ENCODE measurements at regions not wholly inside any gene's neighbourhood (a gene's known extent, or its start where the extent isn't known, plus 50 kb on each side); places are given as distances from the start of the nearest gene placed in this dataset.

- no peaks in the 10 kb centered on the region for H3K9me3 ChIP-seq (ENCODE audit: low read depth)
- H3F3A ChIP-seq (ENCODE audit: insufficient read depth), result no peaks in the 10 kb centered on the region
- H3K27me3 ChIP-seq (replicated peaks; ENCODE audit: insufficient read depth), result no peaks in the 10 kb centered on the region
- no peak overlapping the region for H2AFZ ChIP-seq
- whole genome bisulfite sequencing, 2 experiments (ENCODE audit: low coverage in 1 of 2, low lambda C conversion rate in 2 of 2, missing lambda C conversion rate in 2 of 2), result 60 to 62% methylated on average over 5 of the region's 5 CpGs
- H3K9me2 ChIP-seq (ENCODE audit: insufficient read depth), result no peaks in the 10 kb centered on the region
- no peak overlapping the region for H3K4me2 ChIP-seq (ENCODE audit: unreplicated experiment)
- H4K20me1 ChIP-seq (ENCODE audit: insufficient read depth), result no peaks in the 10 kb centered on the region
- no peaks in the 10 kb centered on the region for H3K79me2 ChIP-seq (ENCODE audit: insufficient read depth)
- H3K36me3 ChIP-seq (ENCODE audit: low read depth), result no peaks in the 10 kb centered on the region
- H3K4me1 ChIP-seq (ENCODE audit: insufficient read depth), result no peaks in the 10 kb centered on the region
- no peak overlapping the region for H3K9ac ChIP-seq
- TF ChIP-seq EZH2 (IDR thresholded peaks at IDR 0.05; ENCODE audit: insufficient read depth, poor library complexity, severe bottlenecking) (no peak), EZH2phosphoT487 (IDR thresholded peaks at IDR 0.05; ENCODE audit: insufficient read depth, low read depth) (no peak)
- no peak for DNase-seq
- no peak overlapping the region for H3K27ac ChIP-seq
- H3K4me3 ChIP-seq, result no peak overlapping the region
- in situ Hi-C loops (cut with MboI), result no loop called here
Measured at GRCh38 chr4:32876546-32876945, 2156.4 kb downstream of the PCDH7 start.

GRCh38 chr4:32879913-32880312 is 2159.7 kb downstream of the PCDH7 start:
- Histone ChIP-seq H4K20me1 (ENCODE audit: insufficient read depth) (no peaks in the 10 kb centered on the region), H3K9me2 (ENCODE audit: insufficient read depth) (no peaks in the 10 kb centered on the region), H3K79me2 (ENCODE audit: insufficient read depth) (no peaks in the 10 kb centered on the region), H3K9ac (no peak overlapping the region), H2AFZ (no peak overlapping the region), H3F3A (ENCODE audit: insufficient read depth) (no peaks in the 10 kb centered on the region), H3K27ac (no peak overlapping the region), H3K4me1 (ENCODE audit: insufficient read depth) (no peaks in the 10 kb centered on the region), H3K4me2 (ENCODE audit: unreplicated experiment) (no peak overlapping the region), H3K27me3 (replicated peaks; ENCODE audit: insufficient read depth) (no peaks in the 10 kb centered on the region), H3K9me3 (ENCODE audit: low read depth) (no peaks in the 10 kb centered on the region), H3K36me3 (ENCODE audit: low read depth) (no peaks in the 10 kb centered on the region), H3K4me3 (no peak overlapping the region)
- DNase-seq, result no peak
- TF ChIP-seq EZH2phosphoT487 (IDR thresholded peaks at IDR 0.05; ENCODE audit: insufficient read depth, low read depth) (no peak), EZH2 (IDR thresholded peaks at IDR 0.05; ENCODE audit: insufficient read depth, poor library complexity, severe bottlenecking) (no peak)
- in situ Hi-C loops (cut with MboI), result no loop called here
- 64 to 77% methylated on average over 1 of the region's 1 CpG for whole genome bisulfite sequencing, 2 experiments (ENCODE audit: low coverage in 1 of 2, low lambda C conversion rate in 2 of 2, missing lambda C conversion rate in 2 of 2)

GRCh38 chr4:32884198-32884597 is 2164.0 kb downstream of the PCDH7 start:
- peak; percentile 34 for DNase-seq
- Histone ChIP-seq H2AFZ (no peak overlapping the region), H3F3A (ENCODE audit: insufficient read depth) (no peaks in the 10 kb centered on the region), H3K9ac (no peak overlapping the region), H3K36me3 (ENCODE audit: low read depth) (no peaks in the 10 kb centered on the region), H3K4me1 (ENCODE audit: insufficient read depth) (no peaks in the 10 kb centered on the region), H3K9me3 (ENCODE audit: low read depth) (no peaks in the 10 kb centered on the region), H3K4me3 (no peak overlapping the region), H3K27ac (no peak overlapping the region), H3K79me2 (ENCODE audit: insufficient read depth) (no peaks in the 10 kb centered on the region), H3K27me3 (replicated peaks; ENCODE audit: insufficient read depth) (no peaks in the 10 kb centered on the region), H3K4me2 (ENCODE audit: unreplicated experiment) (no peak overlapping the region), H3K9me2 (ENCODE audit: insufficient read depth) (no peaks in the 10 kb centered on the region), H4K20me1 (ENCODE audit: insufficient read depth) (no peaks in the 10 kb centered on the region)
- WGBS, 2 experiments (ENCODE audit: low coverage in 1 of 2, low lambda C conversion rate in 2 of 2, missing lambda C conversion rate in 2 of 2), result 0 to 1% methylated on average over 2 of the region's 2 CpGs
- TF ChIP-seq EZH2phosphoT487 (IDR thresholded peaks at IDR 0.05; ENCODE audit: insufficient read depth, low read depth) (no peak), EZH2 (IDR thresholded peaks at IDR 0.05; ENCODE audit: insufficient read depth, poor library complexity, severe bottlenecking) (no peak)
- in situ Hi-C loops (cut with MboI), result no loop called here

DNA sequence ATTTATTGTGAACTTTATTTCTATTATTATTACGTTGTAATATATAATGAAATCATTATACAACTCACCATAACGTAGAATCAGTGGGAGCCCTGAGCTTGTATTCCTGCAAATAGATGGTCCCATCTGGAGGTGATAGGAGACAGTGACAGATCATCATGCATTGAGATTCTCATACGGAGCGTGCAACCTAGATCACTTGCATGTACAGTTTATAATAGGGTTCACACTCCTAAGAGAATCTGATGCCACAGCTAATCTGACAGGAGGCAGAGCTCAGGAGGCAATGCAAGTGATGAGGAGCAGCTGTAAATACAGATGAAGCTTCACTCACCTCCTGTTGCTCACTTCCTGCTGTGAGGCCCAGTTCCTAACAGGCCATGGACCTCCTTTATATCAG is 2170.2 kb downstream of the PCDH7 start:
- no peaks in the 10 kb centered on the region for H3K79me2 ChIP-seq (ENCODE audit: insufficient read depth)
- H3K9me2 ChIP-seq (ENCODE audit: insufficient read depth), result no peaks in the 10 kb centered on the region
- H3K4me1 ChIP-seq (ENCODE audit: insufficient read depth), result no peaks in the 10 kb centered on the region
- no peaks in the 10 kb centered on the region for H3K9me3 ChIP-seq (ENCODE audit: low read depth)
- H3K4me3 ChIP-seq, result no peak overlapping the region
- no peak overlapping the region for H3K4me2 ChIP-seq (ENCODE audit: unreplicated experiment)
- no peaks in the 10 kb centered on the region for H3K36me3 ChIP-seq (ENCODE audit: low read depth)
- 48 to 55% methylated on average over 4 of the region's 4 CpGs for WGBS, 2 experiments (ENCODE audit: low coverage in 1 of 2, low lambda C conversion rate in 2 of 2, missing lambda C conversion rate in 2 of 2)
- DNase-seq, result no peak
- in situ Hi-C loops (cut with MboI), result no loop called here
- H2AFZ ChIP-seq, result no peak overlapping the region
- TF ChIP-seq EZH2phosphoT487 (IDR thresholded peaks at IDR 0.05; ENCODE audit: insufficient read depth, low read depth) (no peak), EZH2 (IDR thresholded peaks at IDR 0.05; ENCODE audit: insufficient read depth, poor library complexity, severe bottlenecking) (no peak)
- no peaks in the 10 kb centered on the region for H4K20me1 ChIP-seq (ENCODE audit: insufficient read depth)
- no peaks in the 10 kb centered on the region for H3K27me3 ChIP-seq (replicated peaks; ENCODE audit: insufficient read depth)
- H3K9ac ChIP-seq, result no peak overlapping the region
- H3K27ac ChIP-seq, result no peak overlapping the region
- H3F3A ChIP-seq (ENCODE audit: insufficient read depth), result no peaks in the 10 kb centered on the region

DNA sequence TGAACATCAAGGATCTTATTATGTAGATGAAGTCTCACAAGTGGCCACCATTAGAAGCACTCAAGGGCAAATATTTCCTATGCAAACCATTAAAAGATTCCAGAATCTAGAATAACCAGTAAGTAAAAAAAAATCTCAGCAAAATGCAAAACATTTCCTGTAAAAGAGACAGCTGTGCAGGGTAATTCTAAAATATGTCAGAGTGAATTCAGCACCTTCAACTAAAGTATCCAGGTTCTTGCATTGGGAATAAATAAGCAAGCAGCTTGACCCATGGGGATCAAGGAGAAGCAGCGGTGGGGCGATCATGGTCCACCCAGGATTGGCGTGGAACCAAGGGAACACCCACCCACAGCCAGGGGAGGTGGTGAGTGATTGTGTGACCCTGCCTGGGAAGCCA is 2188.9 kb downstream of the PCDH7 start:
- Histone ChIP-seq H3K9me2 (ENCODE audit: insufficient read depth) (no peaks in the 10 kb centered on the region), H3K4me3 (no peak overlapping the region), H3K9ac (no peak overlapping the region), H2AFZ (no peak overlapping the region), H3K27me3 (replicated peaks; ENCODE audit: insufficient read depth) (no peaks in the 10 kb centered on the region; the same call in 1 of the 2 replicates), H3K27ac (no peak overlapping the region), H3F3A (ENCODE audit: insufficient read depth) (no peaks in the 10 kb centered on the region), H3K4me2 (ENCODE audit: unreplicated experiment) (no peak overlapping the region), H4K20me1 (ENCODE audit: insufficient read depth) (no peaks in the 10 kb centered on the region), H3K4me1 (ENCODE audit: insufficient read depth) (no peaks in the 10 kb centered on the region), H3K36me3 (ENCODE audit: low read depth) (no peaks in the 10 kb centered on the region), H3K79me2 (ENCODE audit: insufficient read depth) (no peaks in the 10 kb centered on the region), H3K9me3 (ENCODE audit: low read depth) (no peaks in the 10 kb centered on the region)
- DNase-seq, result no peak
- 22 to 24% methylated on average over 3 of the region's 3 CpGs for WGBS, 2 experiments (ENCODE audit: low coverage in 1 of 2, low lambda C conversion rate in 2 of 2, missing lambda C conversion rate in 2 of 2)
- in situ Hi-C loops (cut with MboI), result no loop called here
- no peak for TF ChIP-seq EZH2 (IDR thresholded peaks at IDR 0.05; ENCODE audit: insufficient read depth, poor library complexity, severe bottlenecking)
- no peak for TF ChIP-seq EZH2phosphoT487 (IDR thresholded peaks at IDR 0.05; ENCODE audit: insufficient read depth, low read depth)
